Activated T-cell treated with anti-CD3 and anti-CD28 coated beads, Interleukin-2, amount 50 U/mL, for 4 hours (primary cell): ENCODE measurements at regions not wholly inside any gene's neighbourhood (a gene's known extent, or its start where the extent isn't known, plus 50 kb on each side); places are given as distances from the start of the nearest gene placed in this dataset.

Experiments used
- ATAC-seq, 2 donors: fragments of 200-7000 bp; cut with Tn5 transposase; one replicate each; pipeline ENCODE4 v1.10.0; 2021
- DNase-seq: peaks from one replicate; pipeline ENCODE4 v3.0.0-alpha.2; 2020
- H3K27me3 Mint-ChIP-seq: one replicate; pipeline ENCODE4 v1.8.0; 2021; ENCODE audit warnings: low read depth, mixed read lengths
- H3K36me3 Mint-ChIP-seq: one replicate; pipeline ENCODE4 v1.8.0; 2022; ENCODE audit warnings: mixed read lengths; ENCODE audit not compliant: insufficient read depth
- H3K4me1 Mint-ChIP-seq: one replicate; pipeline ENCODE4 v1.8.0; 2021; ENCODE audit warnings: low read depth, mixed read lengths
- H3K4me3 Mint-ChIP-seq: one replicate; pipeline ENCODE4 v1.8.0; 2021; ENCODE audit warnings: mild to moderate bottlenecking, moderate library complexity, mixed read lengths
- H3K9me3 Mint-ChIP-seq: one replicate; pipeline ENCODE4 v1.8.0; 2021; ENCODE audit warnings: mixed read lengths

DNA sequence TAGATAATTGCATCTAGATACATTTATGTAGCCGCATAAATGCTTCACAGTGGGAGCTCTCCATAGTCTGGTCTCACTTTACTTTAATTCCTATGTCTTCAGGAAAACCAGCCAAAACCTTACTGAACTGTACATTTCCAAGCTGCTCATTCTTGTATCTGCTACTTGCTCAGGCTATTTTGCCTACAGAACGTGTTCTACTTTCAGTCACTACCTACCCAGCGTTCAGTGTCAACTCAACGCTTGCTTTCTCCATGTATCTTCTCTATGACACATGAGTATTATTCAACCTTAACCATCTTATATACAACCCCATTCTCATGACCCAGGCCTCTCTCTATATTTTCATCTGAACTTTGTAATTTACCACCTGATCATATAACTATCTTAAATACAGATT is 101.9 kb downstream of the KLF12 start:
- H3K36me3 Mint-ChIP-seq = peaks cover 6% of the 10 kb centered on the region
- peaks cover 57% of the 10 kb centered on the region for H3K4me1 Mint-ChIP-seq
- no peaks in the 10 kb centered on the region for H3K27me3 Mint-ChIP-seq
- no peak for DNase-seq
- no peak overlapping the region for H3K4me3 Mint-ChIP-seq
- H3K9me3 Mint-ChIP-seq = no peaks in the 10 kb centered on the region
- no peak for ATAC-seq

DNA sequence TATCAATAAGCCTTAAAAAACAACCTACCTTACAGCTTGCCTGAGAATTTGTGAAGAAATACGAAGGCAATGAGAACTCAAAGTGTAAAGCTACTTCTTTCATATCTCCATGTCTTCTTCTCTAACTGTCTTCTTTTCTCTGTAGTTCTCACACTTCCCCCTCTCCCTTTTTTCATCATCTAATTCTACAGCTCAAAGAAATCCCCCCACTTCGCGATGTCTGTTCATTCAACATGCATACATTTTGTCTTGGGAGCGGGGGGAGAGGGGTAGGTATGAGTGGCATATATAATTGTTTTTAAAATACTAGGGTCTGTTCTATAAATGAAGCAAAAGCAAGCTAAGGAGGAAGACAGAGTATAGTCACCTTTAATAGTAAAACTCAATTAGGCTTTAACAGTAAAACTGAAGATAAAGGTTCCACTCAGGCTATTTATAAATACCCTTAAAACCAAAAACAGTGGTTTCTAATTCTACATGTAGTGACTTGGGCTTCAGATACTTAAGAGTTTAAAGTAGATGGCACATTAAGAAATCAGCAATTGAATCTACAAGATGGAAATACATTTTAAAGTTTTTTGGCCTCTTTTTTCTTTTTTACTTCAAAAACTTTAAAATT is 106.9 kb downstream of the KLF12 start:
- H3K4me3 Mint-ChIP-seq = peak overlapping the region; percentile 83
- ATAC-seq (peak; percentile 39 to 42), DNase-seq (no peak)
- peaks cover 3% of the 10 kb centered on the region for H3K9me3 Mint-ChIP-seq
- H3K27me3 Mint-ChIP-seq = no peaks in the 10 kb centered on the region
- peaks cover 82% of the 10 kb centered on the region for H3K4me1 Mint-ChIP-seq
- H3K36me3 Mint-ChIP-seq = peaks cover 13% of the 10 kb centered on the region

DNA sequence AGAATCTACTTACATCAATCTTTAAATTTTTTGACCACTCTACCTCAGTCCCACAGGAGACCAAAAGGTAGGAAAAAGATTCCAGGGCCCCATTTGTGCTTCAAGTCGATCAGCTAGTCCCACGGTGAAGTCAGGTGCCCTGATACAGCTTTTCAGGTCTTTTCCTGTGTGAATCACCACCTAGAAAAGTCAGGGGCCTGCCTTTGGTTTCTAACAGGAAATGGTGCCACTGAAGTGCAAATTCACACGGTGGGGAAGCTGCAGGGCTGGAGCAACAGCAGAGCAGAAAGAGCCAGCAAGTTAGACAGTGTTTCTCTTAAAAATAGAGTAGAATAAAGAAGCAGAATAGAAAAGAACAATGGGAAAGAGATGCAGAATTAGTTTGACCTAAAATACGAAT is 107.5 kb downstream of the KLF12 start:
- Mint-ChIP-seq H3K4me1 (peaks cover 86% of the 10 kb centered on the region), H3K36me3 (peaks cover 16% of the 10 kb centered on the region), H3K4me3 (peak overlapping the region; percentile 83), H3K27me3 (no peaks in the 10 kb centered on the region), H3K9me3 (peaks cover 3% of the 10 kb centered on the region)
- DNase-seq (peak; percentile 60), ATAC-seq (peak; percentile 99)

DNA sequence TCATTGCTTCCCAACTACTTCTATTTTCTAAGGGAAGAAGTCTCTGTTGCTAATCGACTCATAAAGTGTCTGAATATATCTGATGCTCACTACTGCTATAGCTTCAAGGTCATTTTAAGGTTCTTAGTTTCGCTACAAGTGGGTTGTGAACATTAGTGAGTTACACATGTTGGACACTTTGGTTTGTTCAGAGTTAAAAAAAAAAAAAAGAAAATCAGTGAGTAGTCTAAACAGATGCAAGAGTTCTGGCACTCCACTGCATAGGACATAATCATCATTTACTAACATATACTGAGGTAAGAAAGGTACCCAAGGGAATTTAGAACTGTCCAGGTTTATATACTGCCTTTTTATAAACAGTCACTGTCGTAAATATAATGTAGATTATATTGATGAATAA is 108.8 kb downstream of the KLF12 start:
- ATAC-seq = no peak
- DNase-seq = no peak
- H3K27me3 Mint-ChIP-seq = no peaks in the 10 kb centered on the region
- peak overlapping the region; percentile 24 for H3K4me3 Mint-ChIP-seq
- peaks cover 82% of the 10 kb centered on the region for H3K4me1 Mint-ChIP-seq
- peaks cover 4% of the 10 kb centered on the region for H3K9me3 Mint-ChIP-seq
- peaks cover 18% of the 10 kb centered on the region for H3K36me3 Mint-ChIP-seq

DNA sequence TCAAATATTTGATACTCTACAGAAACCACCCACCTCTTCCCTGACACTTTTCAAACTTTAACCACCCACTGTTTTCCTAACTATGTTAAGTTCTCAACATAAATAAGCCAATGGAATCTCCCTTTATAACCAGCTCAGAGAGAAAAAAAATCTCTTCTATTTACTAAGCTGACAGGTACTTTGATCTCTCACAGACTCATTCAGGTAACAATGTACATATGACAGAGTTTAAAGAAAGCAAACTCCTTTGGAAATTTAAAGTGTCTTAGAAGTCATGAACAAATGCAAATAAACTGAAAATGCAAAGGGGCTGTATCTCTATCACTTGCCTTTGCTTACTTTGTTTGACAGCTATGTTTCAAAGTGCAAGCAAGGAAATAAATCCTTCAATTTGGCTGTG is 109.3 kb downstream of the KLF12 start:
- Mint-ChIP-seq H3K27me3 (no peaks in the 10 kb centered on the region), H3K4me1 (peaks cover 80% of the 10 kb centered on the region), H3K9me3 (peaks cover 6% of the 10 kb centered on the region), H3K4me3 (no peak overlapping the region), H3K36me3 (peaks cover 20% of the 10 kb centered on the region)
- DNase-seq (no peak), ATAC-seq (no peak)

DNA sequence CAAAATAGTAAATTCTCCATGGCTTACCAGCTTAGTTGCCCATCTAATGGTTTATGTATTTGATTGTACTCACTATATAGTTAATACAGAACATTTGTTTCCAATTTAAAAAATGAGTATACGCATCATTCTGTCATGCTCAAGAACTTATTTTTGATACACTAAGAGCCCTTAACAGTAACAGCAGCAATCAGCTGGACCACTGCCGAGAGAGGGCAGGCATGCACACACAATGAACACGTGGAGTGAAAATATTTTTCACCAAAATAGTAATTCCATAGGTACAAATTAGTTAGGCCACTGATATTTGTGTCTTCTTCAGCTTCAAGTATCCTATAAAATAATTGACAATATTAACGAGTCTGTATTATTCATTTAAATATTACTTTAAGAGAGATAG is 109.9 kb downstream of the KLF12 start:
- no peak overlapping the region for H3K4me3 Mint-ChIP-seq
- H3K4me1 Mint-ChIP-seq = peaks cover 78% of the 10 kb centered on the region
- H3K27me3 Mint-ChIP-seq = no peaks in the 10 kb centered on the region
- no peak for ATAC-seq
- H3K36me3 Mint-ChIP-seq = peaks cover 20% of the 10 kb centered on the region
- DNase-seq = no peak
- H3K9me3 Mint-ChIP-seq = peaks cover 6% of the 10 kb centered on the region

DNA sequence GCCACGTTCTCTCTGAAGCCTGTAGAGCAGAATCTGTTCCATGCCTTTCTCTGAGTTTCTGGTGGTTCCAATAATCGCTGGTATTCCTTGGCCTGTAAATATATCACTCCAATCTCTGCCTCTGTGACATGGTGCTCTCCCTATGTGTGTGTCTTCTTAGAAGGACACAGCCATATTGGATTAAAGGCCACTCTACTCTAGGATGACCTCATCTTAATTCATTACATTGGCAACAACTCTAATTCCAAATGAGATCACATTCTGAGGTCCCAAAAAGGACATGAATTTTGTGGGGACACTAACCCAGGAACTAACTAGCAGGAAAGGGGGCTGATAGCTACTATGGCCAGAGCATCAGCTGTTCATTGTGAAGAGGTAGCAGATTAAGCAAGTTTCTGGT is 110.7 kb downstream of the KLF12 start:
- Mint-ChIP-seq H3K9me3 (peaks cover 6% of the 10 kb centered on the region), H3K4me3 (no peak overlapping the region), H3K27me3 (no peaks in the 10 kb centered on the region), H3K36me3 (peaks cover 20% of the 10 kb centered on the region), H3K4me1 (peaks cover 73% of the 10 kb centered on the region)
- no peak for ATAC-seq
- no peak for DNase-seq

DNA sequence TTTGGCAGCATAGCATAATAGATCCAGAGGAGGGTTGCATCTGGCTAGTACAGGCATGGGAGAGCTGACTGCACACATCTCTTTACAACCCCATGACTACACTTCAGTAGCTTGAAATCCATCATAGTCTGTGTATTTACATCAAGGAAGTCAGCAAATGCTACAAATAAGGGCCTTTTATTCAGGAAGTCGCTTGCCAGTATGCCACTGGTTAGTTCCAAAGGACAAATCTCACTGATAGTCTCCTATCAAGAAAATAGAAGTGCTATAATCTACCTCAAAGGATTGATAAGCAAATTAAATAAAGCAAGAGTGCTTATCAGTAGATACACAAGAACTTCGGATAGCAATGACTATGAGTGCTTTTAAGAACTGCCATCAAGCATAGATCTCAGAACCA is 112.7 kb downstream of the KLF12 start:
- peaks cover 22% of the 10 kb centered on the region for H3K36me3 Mint-ChIP-seq
- H3K27me3 Mint-ChIP-seq = no peaks in the 10 kb centered on the region
- DNase-seq (no peak), ATAC-seq (no peak)
- no peak overlapping the region for H3K4me3 Mint-ChIP-seq
- H3K4me1 Mint-ChIP-seq = peaks cover 70% of the 10 kb centered on the region
- peaks cover 6% of the 10 kb centered on the region for H3K9me3 Mint-ChIP-seq

DNA sequence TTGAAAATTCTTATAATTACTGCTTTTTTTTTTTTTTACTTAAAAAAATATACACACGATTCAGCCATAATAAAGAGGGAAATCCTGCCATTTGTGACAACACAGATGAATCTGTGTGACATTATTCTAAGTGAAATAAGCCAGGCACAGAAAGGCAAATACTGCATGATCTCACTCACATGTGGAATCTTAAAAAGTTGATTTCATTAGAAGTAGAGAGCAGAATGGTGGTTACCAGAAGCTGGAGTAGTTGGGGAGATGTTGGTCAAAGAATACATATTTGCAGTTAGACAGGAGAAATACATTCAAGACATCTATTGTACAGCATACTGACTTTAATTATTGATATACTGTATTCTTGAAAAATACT is 116.2 kb downstream of the KLF12 start:
- Mint-ChIP-seq H3K27me3 (no peaks in the 10 kb centered on the region), H3K36me3 (peaks cover 17% of the 10 kb centered on the region), H3K4me1 (peaks cover 55% of the 10 kb centered on the region), H3K4me3 (no peak overlapping the region), H3K9me3 (peaks cover 4% of the 10 kb centered on the region)
- ATAC-seq (no peak), DNase-seq (no peak)

DNA sequence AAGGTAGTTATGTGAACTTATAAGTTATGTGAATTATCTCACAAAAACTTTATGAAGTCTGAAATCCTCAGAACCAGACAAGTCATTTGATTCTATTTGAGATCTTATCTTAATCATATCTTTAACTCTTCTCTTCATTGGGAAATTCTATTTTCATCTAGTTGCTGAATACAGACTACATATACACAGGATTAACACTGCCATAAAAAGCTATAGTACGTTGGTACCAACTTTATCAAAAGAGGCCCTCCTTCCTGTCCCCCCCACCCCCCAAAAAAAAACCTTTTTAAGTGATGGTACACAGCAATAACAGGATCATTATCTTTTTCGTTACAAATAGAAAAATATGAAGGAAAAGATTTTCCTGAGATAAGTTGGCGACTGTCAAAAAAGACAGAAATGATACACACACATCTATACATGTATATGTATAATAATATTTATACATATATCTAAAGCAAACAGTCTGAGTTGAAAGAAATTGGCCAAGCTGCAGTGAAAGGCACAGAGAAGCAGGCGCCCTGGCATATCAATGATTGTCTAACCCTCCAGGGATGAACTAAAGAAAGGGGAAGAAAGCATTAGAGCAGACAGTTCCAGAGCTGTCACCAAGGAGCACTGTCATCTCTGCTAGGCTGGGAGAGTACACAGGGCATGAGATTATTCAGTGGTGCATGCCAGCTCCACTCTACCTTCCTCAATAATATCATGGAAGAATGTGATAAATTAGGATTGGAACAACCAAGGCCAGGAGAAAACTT is 116.7 kb downstream of the KLF12 start:
- ATAC-seq (peak in 1 of 2 donors; percentile 14), DNase-seq (no peak)
- H3K4me3 Mint-ChIP-seq = no peak overlapping the region
- no peaks in the 10 kb centered on the region for H3K27me3 Mint-ChIP-seq
- peaks cover 54% of the 10 kb centered on the region for H3K4me1 Mint-ChIP-seq
- peaks cover 4% of the 10 kb centered on the region for H3K9me3 Mint-ChIP-seq
- peaks cover 11% of the 10 kb centered on the region for H3K36me3 Mint-ChIP-seq

DNA sequence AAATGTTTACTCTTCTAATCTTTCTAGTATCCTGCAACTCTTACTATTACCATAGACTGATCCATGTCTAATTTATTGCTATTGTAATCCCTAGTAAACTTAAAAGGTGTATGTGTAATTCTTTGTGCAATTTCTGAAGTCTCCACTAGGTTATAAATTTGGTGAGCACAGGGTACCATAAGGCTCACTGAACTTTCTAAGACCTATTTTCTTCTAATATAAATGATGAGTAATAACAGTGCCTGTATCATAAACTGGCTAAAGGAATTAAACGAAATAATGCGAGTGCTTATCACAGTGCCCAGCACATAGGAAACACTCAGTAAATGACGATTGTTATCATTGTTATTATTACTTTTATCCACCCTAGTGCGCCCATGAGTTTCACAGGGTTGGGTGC is 119.1 kb downstream of the KLF12 start:
- peaks cover 56% of the 10 kb centered on the region for H3K4me1 Mint-ChIP-seq

DNA sequence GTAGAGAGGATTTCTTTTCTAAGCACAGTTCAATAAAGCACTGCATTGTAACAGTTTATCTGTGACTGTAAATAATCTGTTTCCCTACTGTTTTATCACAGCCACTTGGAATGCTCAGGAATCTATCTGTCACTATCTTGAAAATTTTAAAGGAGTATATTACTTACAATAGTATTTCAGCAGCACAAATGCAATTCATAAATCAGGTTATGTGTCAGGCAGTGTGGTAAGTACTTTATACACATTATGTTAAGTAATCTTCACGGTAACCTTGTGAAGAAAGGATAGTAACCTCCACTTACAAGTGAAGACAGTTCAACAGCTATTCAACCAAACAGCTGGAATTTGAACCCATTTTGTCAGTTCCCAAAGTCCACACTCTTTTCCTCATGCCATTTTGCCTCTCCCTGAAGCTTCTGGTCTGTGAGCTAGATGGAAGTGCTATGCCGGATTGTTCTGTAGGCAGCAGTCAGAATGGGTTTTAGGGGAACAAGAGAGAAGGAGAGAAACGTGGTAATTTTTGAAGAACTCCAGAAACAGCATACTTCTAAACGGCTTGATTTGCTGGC is 125.0 kb downstream of the KLF12 start:
- H3K27me3 Mint-ChIP-seq = no peaks in the 10 kb centered on the region
- peaks cover 20% of the 10 kb centered on the region for H3K36me3 Mint-ChIP-seq
- no peak for DNase-seq
- peaks cover 55% of the 10 kb centered on the region for H3K4me1 Mint-ChIP-seq
- H3K9me3 Mint-ChIP-seq = no peaks in the 10 kb centered on the region
- no peak overlapping the region for H3K4me3 Mint-ChIP-seq
- no peak for ATAC-seq

More for the DNA sequence above, 119.1 kb downstream of the KLF12 start:
- no peak for DNase-seq
- peak; percentile 43 to 71 for ATAC-seq
- H3K36me3 Mint-ChIP-seq = peaks cover 4% of the 10 kb centered on the region
- H3K4me3 Mint-ChIP-seq = no peak overlapping the region
- H3K9me3 Mint-ChIP-seq = peaks cover under 1% of the 10 kb centered on the region
- H3K27me3 Mint-ChIP-seq = no peaks in the 10 kb centered on the region

DNA sequence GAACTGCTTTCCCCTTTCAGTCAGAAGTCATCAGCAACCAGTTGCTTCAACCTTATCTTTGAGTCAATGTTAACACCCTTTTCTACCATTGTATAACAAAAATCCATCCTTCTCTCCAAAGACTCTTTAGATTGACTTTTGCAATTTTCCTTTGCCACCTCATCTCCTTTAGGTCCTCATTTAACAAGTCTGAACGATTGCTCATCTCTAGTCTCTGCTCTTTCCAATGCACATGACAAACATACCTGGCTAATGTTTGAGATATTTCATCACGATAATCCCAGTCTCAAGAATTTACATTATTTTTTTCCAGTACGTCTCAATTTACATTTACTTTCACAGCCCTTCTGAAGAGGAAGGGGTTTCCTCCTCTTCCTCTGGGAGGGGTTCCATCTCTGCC is 127.5 kb downstream of the KLF12 start:
- Mint-ChIP-seq H3K36me3 (peaks cover 20% of the 10 kb centered on the region), H3K4me1 (peaks cover 54% of the 10 kb centered on the region), H3K4me3 (no peak overlapping the region), H3K27me3 (no peaks in the 10 kb centered on the region), H3K9me3 (no peaks in the 10 kb centered on the region)
- DNase-seq (no peak), ATAC-seq (no peak)

DNA sequence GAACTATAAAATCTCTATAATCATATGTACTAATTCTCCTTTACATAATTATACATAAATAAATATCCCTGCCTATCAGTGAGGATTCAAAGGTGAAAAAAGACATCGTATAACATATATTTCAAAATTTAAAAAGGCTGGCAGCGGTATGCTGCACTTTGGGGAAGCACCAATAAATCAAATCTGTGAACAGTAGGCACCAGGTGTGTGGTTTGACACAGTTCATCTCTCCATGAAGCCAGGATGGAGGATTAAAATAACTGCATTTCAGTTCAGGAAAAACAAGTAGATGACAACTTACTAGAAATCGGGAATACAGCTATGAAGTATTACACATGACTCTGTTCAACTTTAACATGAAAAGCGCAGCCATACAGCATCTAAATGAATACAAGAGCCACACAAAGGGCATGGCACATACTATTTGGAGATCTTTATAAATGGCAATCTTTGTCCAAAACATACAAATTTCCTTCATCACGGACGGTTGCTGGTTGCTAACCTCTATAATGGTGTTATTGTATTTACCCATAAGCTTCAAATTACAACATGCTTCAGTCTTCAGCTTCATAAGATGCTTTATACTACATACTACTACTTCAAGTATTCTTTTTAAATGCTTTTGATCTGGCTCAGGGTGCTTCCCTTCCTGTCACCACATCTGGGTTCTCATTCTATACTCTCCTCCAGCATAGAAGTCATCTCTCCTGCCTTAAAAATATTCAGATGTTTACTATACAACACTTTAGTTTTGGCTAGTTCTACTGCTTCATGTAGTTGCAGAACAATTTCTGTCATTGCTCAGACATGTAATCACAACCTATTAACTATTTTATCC is 128.7 kb downstream of the KLF12 start:
- Mint-ChIP-seq H3K36me3 (peaks cover 22% of the 10 kb centered on the region), H3K27me3 (no peaks in the 10 kb centered on the region), H3K4me3 (no peak overlapping the region), H3K9me3 (no peaks in the 10 kb centered on the region), H3K4me1 (peaks cover 53% of the 10 kb centered on the region)
- DNase-seq (no peak), ATAC-seq (no peak)
